Tongue (tissue), 1 donor: ENCODE measurements at regions not wholly inside any gene's neighbourhood (a gene's known extent, or its start where the extent isn't known, plus 50 kb on each side); places are given as distances from the start of the nearest gene placed in this dataset.

Experiments
- DNase-seq: peaks from one replicate; pipeline ENCODE4 v3.0.0-alpha.2; 2015

GRCh38 chr21:32132881-32133280 is 146.0 kb downstream of the MIS18A start:
- DNase-seq = no peak

- no peak for DNase-seq
These were observed 146.4 kb downstream of the MIS18A start for GRCh38 chr21:32132409-32132808.

- DNase-seq = no peak
These were observed 146.9 kb downstream of the MIS18A start for GRCh38 chr21:32131960-32132359.

- DNase-seq = no peak
These were observed 147.7 kb downstream of the MIS18A start for GRCh38 chr21:32131164-32131563.

GRCh38 chr21:32130031-32130891 is 148.6 kb downstream of the MIS18A start:
- DNase-seq = no peak

GRCh38 chr21:32127081-32127480 is 151.8 kb downstream of the MIS18A start:
- no peak for DNase-seq

- DNase-seq = no peak
These were observed 156.8 kb downstream of the MIS18A start for GRCh38 chr21:32122082-32122481.

GRCh38 chr21:32120230-32120629 is 158.6 kb downstream of the MIS18A start:
- DNase-seq = no peak

GRCh38 chr21:32119811-32120210 is 159.0 kb downstream of the MIS18A start:
- DNase-seq = no peak

- no peak for DNase-seq
These were observed 159.5 kb downstream of the MIS18A start for GRCh38 chr21:32119389-32119788.

GRCh38 chr21:32114419-32115035 is 164.3 kb downstream of the MIS18A start:
- DNase-seq = peak; percentile 69

GRCh38 chr21:32113486-32113885 is 165.4 kb downstream of the MIS18A start:
- no peak for DNase-seq

- DNase-seq = no peak
These were observed 166.7 kb downstream of the MIS18A start for GRCh38 chr21:32112195-32112594.

GRCh38 chr21:32108566-32108965 is 170.3 kb downstream of the MIS18A start:
- peak; percentile 76 for DNase-seq

- DNase-seq = no peak
These were observed 175.5 kb downstream of the MIS18A start for GRCh38 chr21:32103361-32103760.

GRCh38 chr21:32102426-32102825 is 176.4 kb downstream of the MIS18A start:
- DNase-seq = no peak

GRCh38 chr21:32101277-32101676 is 177.6 kb downstream of the MIS18A start:
- DNase-seq = peak; percentile 72

GRCh38 chr21:32100423-32100822 is 178.4 kb downstream of the MIS18A start:
- no peak for DNase-seq

GRCh38 chr21:32099812-32100416 is 178.9 kb downstream of the MIS18A start:
- DNase-seq = peak; percentile 24

- DNase-seq = peak; percentile 53
These were observed 182.4 kb downstream of the MIS18A start for GRCh38 chr21:32096411-32096810.

GRCh38 chr21:32094804-32095203 is 184.0 kb downstream of the MIS18A start:
- DNase-seq = peak; percentile 30

GRCh38 chr21:32093646-32094462 is 185.0 kb downstream of the MIS18A start:
- DNase-seq = peak; percentile 57
